OCI-LY3 (cell line): ENCODE measurements at regions not wholly inside any gene's neighbourhood (a gene's known extent, or its start where the extent isn't known, plus 50 kb on each side); places are given as distances from the start of the nearest gene placed in this dataset.

Experiments
- CTCF ChIP-seq: fragments of 200-600, 300-600 bp; sonication (generic); IDR thresholded peaks from 2 replicates; pipeline ENCODE4 v1.5.1; 2014; ENCODE audit warnings: antibody characterized with exemption, low read length, low read depth
- EZH2phosphoT487 ChIP-seq: fragments of 200-600 bp; shearing (Covaris generic); IDR thresholded peaks from 2 replicates; pipeline ENCODE4 v1.6.1; 2018; ENCODE audit warnings: antibody characterized with exemption, mixed run types, low read depth

- TF ChIP-seq CTCF (no peak), EZH2phosphoT487 (no peak)
Observed at GRCh38 chr6:27038498-27038897, 209.0 kb upstream of the PRSS16 start.
